H1 (cell line): ENCODE measurements at regions not wholly inside any gene's neighbourhood (a gene's known extent, or its start where the extent isn't known, plus 50 kb on each side); places are given as distances from the start of the nearest gene placed in this dataset.

Experiments used
- BACH1 ChIP-seq: IDR thresholded peaks from 2 replicates; pipeline ENCODE4 v1.6.1; 2012; ENCODE audit warnings: low read length, improper control_type of control experiment
- CHD7 ChIP-seq: fragments of 300-600 bp; sonication (generic); IDR thresholded peaks from 2 replicates; pipeline ENCODE4 v1.7.1; 2012; ENCODE audit warnings: low read length, moderate library complexity, mild to moderate bottlenecking, inconsistent platforms; ENCODE audit not compliant: insufficient replicate concordance
- EP300 ChIP-seq, 2 experiments: IDR thresholded peaks; 1 replicate in 1 of 2; 2 replicates in 1 of 2; pipeline ENCODE4 v1.6.1; 2011 to 2012; ENCODE audit warnings: low read depth in 2 of 2, low read length in 2 of 2, mild to moderate bottlenecking in 2 of 2, borderline replicate concordance in 1 of 2, inconsistent platforms in 1 of 2, moderate library complexity in 1 of 2
- GTF2F1 ChIP-seq: IDR thresholded peaks from 2 replicates; pipeline ENCODE4 v1.6.1; 2012; ENCODE audit warnings: low read depth, low read length, improper control_type of control experiment, borderline replicate concordance
- KDM5A ChIP-seq: fragments of 200-600 bp; IDR thresholded peaks from 2 replicates; pipeline ENCODE4 v1.7.1; 2012; ENCODE audit warnings: mild to moderate bottlenecking, low read length, inconsistent platforms, mixed read lengths
- NRF1 ChIP-seq: IDR thresholded peaks from 2 replicates; pipeline ENCODE4 v1.6.1; 2011; ENCODE audit warnings: mild to moderate bottlenecking, low read depth, low read length, improper control_type of control experiment
- RNF2 ChIP-seq: fragments of 200-900, 300-1000 bp; sonication (generic); IDR thresholded peaks from 2 replicates; pipeline ENCODE4 v1.7.1; 2016; ENCODE audit warnings: borderline replicate concordance, low read depth, mild to moderate bottlenecking, antibody characterized with exemption, low read length; ENCODE audit not compliant: poor library complexity, severe bottlenecking; ENCODE audit errors: missing control alignments
- TCF12 ChIP-seq: IDR thresholded peaks from 2 replicates; pipeline ENCODE4 v1.6.1; 2011; ENCODE audit warnings: low read depth, mild to moderate bottlenecking, low read length
- TEAD4 ChIP-seq: IDR thresholded peaks from 2 replicates; pipeline ENCODE4 v1.6.1; 2012; ENCODE audit warnings: low read depth, low read length, inconsistent platforms, mixed read lengths

- TF ChIP-seq CHD7 (no peak), TEAD4 (0 out of 2 replicates have a peak, but pooled peaks have one; percentile 20), TCF12 (peak; percentile 95), BACH1 (no peak), RNF2 (no peak), KDM5A (no peak), EP300 (IDR thresholded peaks at IDR 0.05; ENCODE audit: borderline replicate concordance in 1 of 2, low read depth in 2 of 2, low read length in 2 of 2) (no peak), GTF2F1 (no peak), NRF1 (no peak)
Measured at GRCh38 chr1:192100686-192101468, 57.4 kb upstream of the RGS18 start (continued).
